RPMI8226 (cell line): ENCODE measurements at regions not wholly inside any gene's neighbourhood (a gene's known extent, or its start where the extent isn't known, plus 50 kb on each side); places are given as distances from the start of the nearest gene placed in this dataset.
A peak's percentile ranks its signal among the peaks of the same experiment; 100 is the strongest.
"Not testable (repeated sequence)": the region's sequence is repeated elsewhere in the genome, so short reads cannot be mapped to it uniquely, and the experiment has no call there.

Experiments used
- DNase-seq: peaks from one replicate; pipeline ENCODE4 v3.0.0-alpha.2; 2015

GRCh38 chrX:65331371-65331770 is 203.2 kb downstream of the LAS1L start:
- no peak for DNase-seq

- DNase-seq, result no peak
Observed at GRCh38 chrX:65300104-65300809, 234.3 kb downstream of the LAS1L start.

GRCh38 chrX:65282905-65283304 is 251.7 kb downstream of the LAS1L start:
- DNase-seq, result not testable (repeated sequence)

GRCh38 chrX:65273152-65273551 is 261.4 kb downstream of the LAS1L start:
- DNase-seq, result no peak

DNA sequence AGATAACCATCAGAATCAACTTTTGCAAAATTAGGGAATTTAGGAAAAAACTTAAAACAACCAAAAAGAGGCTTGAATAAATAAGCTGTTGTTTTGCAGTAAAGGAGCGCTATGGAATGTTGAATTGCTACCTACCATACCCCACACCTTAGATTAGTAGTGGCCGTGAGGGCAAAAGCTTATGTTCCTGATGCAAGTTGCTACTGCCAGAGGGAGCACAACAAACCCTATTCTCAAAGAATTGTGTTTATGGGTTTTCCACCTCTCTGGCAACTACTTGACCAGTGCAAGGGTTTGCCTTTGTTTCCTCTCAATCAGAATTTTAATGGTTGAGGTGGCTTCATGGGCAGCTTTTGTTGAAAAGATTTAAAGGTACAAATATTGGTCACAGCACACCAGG is 268.1 kb downstream of the LAS1L start:
- no peak for DNase-seq

GRCh38 chrX:65253817-65254216 is 277.6 kb upstream of the ZC4H2 start:
- no peak for DNase-seq

- no peak for DNase-seq
Observed at GRCh38 chrX:65241059-65241721, 264.9 kb upstream of the ZC4H2 start.

DNA sequence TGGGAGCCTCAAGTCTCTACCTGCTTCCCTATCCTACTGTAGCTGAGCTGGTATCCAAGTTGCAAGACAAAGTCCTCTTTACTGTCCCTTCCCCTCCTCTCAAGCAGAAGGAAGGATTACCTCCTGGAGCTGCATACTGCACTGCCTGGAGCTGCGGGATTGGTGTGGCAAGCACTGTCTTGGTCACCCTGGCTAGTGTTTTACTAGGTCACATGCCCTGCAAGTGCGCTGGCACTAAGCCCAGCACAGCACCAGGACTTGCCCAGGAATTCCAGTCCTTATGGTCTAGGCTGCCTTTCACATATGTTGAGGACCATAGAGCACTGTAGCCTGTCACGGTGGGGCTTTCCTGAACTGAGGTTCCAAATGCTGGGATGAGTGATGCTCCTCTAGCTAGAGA is 227.3 kb upstream of the ZC4H2 start:
- DNase-seq, result no peak

DNA sequence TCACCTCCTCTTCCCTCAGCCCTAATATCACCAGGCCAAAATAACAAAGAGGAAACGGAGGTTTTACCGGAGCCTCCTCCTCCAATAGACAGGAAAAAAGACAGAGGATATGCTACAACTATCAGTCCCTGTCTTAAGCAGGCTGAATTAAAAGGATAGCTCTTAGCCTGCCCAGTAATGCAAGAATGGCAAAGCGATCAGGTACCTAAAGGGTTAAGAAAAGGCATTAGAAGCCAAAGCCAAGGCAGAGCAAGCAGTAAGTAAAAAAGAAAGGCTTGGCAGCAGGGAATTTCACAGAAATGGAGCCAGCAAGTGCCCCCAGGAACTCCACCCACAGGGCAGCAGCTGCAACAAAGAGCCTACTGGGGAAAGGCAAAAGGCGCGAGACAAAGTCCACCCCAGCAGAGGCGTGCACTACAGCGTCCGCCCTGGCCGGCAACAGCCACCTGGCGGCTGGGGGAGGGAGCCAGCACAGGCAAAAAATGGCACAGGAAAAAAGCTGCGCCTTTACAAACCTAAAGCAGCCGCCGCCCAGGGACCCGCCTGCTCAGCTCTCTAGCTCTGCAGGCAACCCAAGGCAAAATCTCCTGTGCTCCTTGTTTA is 220.6 kb upstream of the ZC4H2 start:
- DNase-seq, result peak; percentile 28

DNA sequence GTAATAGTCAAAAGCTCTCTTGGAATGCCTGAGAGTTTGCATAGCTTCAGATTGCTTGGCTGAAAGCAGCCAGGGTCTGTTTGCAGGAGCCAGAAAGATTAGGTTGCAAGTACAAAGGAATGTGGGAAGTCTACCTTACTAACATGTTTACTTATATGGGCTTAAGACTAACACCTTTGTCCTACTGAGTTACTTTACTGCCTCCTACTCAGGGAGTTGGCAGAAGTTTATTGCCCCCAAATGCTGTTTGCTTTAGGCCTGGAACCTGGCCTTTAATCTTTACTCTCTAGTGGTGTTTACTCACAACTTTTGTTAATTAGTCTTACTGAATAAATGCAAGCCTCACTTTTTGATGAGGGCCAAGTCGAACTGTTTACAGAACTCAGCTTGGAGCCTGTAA is 219.4 kb upstream of the ZC4H2 start:
- no peak for DNase-seq

DNA sequence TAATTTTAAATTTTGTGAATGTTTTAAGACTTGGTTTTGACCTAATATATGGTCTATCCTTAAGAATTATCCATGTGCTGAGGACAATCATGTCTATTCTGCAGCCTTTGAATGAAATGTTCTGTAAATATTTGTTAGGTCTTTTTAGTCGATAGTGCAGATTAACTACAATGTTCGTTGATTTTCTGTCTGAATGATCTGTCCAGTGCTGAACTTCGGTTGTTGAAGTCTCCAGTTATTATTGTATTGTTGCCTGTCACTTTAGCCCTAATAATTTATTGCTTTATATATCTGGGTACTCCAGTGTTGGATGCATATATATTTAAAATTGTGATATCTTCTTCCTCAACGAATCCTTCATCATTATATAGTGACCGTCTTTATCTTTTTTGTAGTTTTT is 218.3 kb upstream of the ZC4H2 start:
- no peak for DNase-seq

DNA sequence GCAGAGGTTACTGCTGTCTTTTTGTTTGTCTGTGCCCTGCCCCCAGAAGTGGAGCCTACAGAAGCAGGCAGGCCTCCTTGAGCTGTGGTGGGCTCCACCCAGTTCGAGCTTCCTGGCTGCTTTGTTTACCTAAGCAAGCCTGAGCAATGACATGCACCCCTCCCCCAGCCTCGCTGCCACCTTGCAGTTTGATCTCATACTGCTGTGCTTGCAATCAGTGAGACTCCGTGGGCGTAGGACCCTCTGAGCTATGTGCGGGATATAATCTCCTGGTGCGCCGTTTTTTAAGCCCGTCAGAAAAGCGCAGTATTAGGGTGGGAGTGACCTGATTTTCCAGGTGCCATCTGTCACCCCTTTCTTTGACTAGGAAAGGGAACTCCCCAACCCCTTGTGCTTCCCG is 187.1 kb upstream of the ZC4H2 start:
- not testable (repeated sequence) for DNase-seq

DNA sequence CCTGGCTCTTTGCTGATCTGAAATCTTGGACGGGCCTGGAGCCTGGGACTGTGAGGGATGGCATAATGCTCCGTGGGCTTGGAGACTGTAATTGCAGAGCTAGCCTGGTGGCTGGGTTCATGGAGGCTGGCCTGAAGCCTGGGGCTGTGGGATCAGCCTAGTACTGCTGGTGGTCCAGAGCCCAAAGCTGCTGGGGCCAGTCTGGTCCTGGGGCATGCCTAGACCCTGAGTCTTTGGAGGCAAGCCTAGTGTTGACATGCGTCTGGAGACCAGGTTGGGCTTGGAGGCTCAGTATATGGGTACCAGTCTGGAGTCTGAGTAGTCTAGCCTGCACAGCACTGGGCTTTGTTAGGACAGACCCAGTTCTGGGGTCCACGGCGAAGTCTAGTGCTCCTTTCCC is 172.0 kb upstream of the ZC4H2 start:
- DNase-seq, result no peak

DNA sequence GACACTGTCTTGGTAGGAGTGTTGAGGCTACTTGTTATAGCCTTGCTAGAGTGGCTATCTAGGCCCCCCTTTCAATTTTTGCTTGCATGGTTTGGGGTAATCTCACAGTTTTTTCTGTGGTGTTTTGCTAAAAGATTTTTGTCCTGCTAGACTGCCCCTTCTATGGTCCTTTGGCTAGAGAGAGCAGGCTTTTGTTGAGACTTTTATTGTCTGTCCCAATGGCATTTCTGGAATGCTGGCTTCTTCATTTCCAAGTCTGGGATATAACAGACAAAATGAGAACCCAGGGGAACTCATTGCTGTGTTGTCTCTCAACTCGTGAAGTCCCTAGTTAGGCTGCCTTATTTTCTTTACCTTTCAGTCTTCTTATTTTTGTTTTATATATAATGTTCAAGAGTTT is 160.2 kb upstream of the ZC4H2 start:
- DNase-seq, result no peak

GRCh38 chrX:65127842-65128241 is 151.6 kb upstream of the ZC4H2 start:
- DNase-seq, result no peak

DNA sequence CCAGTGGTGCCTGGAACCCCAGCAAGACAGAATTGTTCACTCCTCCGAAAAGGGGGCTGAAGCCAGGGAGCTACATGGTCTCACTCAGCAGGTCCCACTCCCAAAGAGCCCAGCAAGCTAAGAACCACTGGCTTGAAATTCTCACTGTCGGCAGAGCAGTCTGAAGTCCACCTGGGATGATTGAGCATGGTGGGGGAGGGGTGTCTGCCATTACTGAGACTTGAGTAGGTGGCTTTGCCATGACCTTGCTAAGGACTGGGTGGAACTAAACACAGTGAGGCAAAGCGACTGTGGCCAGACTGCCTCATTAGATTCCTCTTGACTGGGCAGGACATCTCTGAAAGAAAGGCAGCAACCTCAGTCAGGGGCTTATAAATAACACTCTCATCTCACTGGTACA is 122.6 kb upstream of the ZC4H2 start:
- no peak for DNase-seq

DNA sequence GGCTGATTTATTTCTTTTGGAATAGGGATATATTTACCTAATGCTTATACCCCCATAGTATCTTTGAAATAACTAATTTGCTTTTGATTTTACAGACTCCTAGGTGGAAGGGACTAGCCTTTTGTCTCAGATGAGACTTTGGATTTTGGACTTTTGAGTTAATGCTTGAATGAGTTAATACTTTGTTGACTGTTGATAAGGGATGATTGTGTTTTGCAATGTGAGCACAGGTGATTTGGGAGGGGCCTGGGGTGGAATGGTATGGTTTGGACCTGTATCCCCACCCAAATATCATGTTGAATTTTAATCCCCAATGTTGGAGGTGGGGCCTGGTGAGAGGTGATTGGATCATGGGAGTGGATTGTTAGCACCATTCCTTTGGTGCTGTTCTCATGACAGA is 117.4 kb upstream of the ZC4H2 start:
- DNase-seq, result no peak

GRCh38 chrX:65073233-65073632 is 97.0 kb upstream of the ZC4H2 start:
- DNase-seq, result no peak

GRCh38 chrX:65072590-65072989 is 96.3 kb upstream of the ZC4H2 start:
- no peak for DNase-seq

DNA sequence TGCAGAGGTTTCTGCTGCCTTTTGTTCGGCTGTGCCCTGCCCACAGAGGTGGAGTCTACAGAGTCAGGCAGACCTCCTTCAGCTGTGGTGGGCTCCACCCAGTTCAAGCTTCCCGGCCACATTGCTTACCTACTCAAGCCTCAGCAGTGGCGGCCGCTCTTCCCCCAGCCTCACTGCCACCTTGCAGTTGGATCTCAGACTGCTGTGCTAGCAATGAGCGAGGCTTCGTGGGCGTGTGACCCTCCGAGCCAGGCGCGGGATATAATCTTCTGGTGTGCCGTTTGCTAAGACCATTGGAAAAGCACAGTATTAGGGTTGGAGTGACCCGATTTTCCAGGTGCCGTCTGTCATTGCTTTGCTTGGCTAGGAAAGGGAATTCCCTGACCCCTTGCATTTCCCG is 82.4 kb upstream of the ZC4H2 start:
- DNase-seq, result not testable (repeated sequence)

DNA sequence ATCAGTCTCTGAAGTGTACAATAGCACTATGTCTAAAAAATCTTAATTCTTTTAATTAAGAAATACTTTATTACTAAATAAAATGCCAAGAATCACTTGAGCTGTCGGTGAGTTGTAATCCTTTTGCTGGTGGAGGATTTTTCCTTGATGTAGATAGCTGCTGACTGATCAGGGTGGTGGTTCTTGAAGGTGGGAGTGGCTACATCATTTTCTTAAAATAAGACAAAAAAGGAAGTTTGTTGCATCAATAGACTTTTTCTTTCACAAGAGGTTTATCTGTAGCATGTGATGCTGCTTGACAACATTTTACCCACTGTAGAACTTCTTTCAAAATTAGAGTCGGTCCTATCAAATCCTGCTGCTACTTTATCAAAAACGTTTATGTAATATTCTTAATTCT is 68.8 kb upstream of the ZC4H2 start:
- no peak for DNase-seq

DNA sequence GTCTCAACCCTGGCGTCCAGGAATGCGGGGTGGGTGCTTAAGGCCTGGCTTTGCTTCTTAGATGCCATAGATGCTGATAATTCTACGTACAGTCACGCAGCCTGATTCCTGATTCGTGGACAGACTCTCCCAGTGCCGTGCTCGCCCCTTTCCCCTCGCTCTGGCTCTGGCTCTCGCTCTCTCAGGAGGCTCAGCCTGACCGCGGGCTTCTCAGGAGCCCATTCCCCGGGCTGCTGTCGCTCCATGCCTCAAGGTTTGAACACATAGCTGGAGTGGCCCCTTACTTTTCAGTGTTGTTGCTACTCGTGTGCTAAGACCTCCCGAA is 59.2 kb upstream of the ZC4H2 start:
- no peak for DNase-seq

- DNase-seq, result peak; percentile 78
Observed at GRCh38 chrX:65034668-65035445, 58.6 kb upstream of the ZC4H2 start, which contains the start of gene ZC3H12B. ZC3H12B (plus strand) TSS chrX:65034826.

- no peak for DNase-seq
Observed at GRCh38 chrX:65034292-65034667, 58.0 kb upstream of the ZC4H2 start.
